ENCODE measurements at regions not wholly inside any gene's neighbourhood (a gene's known extent, or its start where the extent isn't known, plus 50 kb on each side); places are given as distances from the start of the nearest gene placed in this dataset.

DNA sequence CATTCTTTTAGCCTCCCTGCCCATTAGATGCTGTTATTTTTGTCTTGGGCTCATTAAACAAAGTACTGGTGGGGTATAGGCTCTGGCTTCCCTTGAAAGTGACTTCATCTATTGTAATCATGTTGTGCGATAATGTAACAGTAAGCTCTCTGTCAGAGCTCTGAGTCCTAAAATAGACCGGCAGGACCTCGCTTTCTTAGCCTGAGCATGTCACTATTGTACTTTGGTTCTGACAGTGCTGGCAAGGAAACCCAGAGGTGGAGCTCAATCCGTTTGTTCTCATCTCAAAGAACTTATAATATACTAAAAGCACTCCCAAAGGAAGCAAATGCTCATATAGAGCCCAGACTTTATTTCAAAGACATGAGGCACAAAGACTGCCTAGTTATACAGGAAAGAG, 339.1 kb upstream of the CCNH start:
- no peak overlapping the region for H3K27ac Mint-ChIP-seq (ENCODE audit: unreplicated experiment)
- Histone ChIP-seq H3K27me3 (ENCODE audit: insufficient read depth, low read length) (no peaks in the 10 kb centered on the region), H3K79me2 (ENCODE audit: insufficient read depth, low read length) (no peaks in the 10 kb centered on the region), H3K4me3 (ENCODE audit: insufficient read depth, low read depth, low read length) (no peak overlapping the region), H3K9ac (ENCODE audit: low read length) (no peak overlapping the region), H2AFZ (ENCODE audit: low read depth, low read length) (peak overlapping the region; percentile 30), H4K20me1 (ENCODE audit: insufficient read depth, low read length) (no peaks in the 10 kb centered on the region), H3K36me3 (ENCODE audit: insufficient read depth, low read length) (no peaks in the 10 kb centered on the region), H3K27ac (ENCODE audit: low read depth, low read length) (no peak overlapping the region), H3K9me3 (ENCODE audit: insufficient read depth, low read depth, low read length) (no peaks in the 10 kb centered on the region), H3K4me1 (ENCODE audit: insufficient read depth, low read length) (peaks cover 1% of the 10 kb centered on the region), H3K4me2 (ENCODE audit: low read length) (peak overlapping the region; percentile 39)
- no peaks in the 10 kb centered on the region for H3K9me3 Mint-ChIP-seq (ENCODE audit: unreplicated experiment)
- H3K4me1 Mint-ChIP-seq (ENCODE audit: low read depth, unreplicated experiment) = peaks cover 6% of the 10 kb centered on the region
- DNase-seq (ENCODE audit: low read depth) (no peak), FAIRE-seq (no peak)
- no peaks in the 10 kb centered on the region for H3K27me3 Mint-ChIP-seq (ENCODE audit: low read depth, unreplicated experiment)
- H3K4me3 Mint-ChIP-seq (ENCODE audit: unreplicated experiment) = no peak overlapping the region
- H3K36me3 Mint-ChIP-seq (ENCODE audit: low read depth, unreplicated experiment) = no peaks in the 10 kb centered on the region
- TF ChIP-seq, protein P1, sequence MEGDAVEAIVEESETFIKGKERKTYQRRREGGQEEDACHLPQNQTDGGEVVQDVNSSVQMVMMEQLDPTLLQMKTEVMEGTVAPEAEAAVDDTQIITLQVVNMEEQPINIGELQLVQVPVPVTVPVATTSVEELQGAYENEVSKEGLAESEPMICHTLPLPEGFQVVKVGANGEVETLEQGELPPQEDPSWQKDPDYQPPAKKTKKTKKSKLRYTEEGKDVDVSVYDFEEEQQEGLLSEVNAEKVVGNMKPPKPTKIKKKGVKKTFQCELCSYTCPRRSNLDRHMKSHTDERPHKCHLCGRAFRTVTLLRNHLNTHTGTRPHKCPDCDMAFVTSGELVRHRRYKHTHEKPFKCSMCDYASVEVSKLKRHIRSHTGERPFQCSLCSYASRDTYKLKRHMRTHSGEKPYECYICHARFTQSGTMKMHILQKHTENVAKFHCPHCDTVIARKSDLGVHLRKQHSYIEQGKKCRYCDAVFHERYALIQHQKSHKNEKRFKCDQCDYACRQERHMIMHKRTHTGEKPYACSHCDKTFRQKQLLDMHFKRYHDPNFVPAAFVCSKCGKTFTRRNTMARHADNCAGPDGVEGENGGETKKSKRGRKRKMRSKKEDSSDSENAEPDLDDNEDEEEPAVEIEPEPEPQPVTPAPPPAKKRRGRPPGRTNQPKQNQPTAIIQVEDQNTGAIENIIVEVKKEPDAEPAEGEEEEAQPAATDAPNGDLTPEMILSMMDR (IDR thresholded peaks at IDR 0.05; ENCODE audit: insufficient read depth, low read depth, low read length) = no peak
- no peak for TF ChIP-seq EZH2 (IDR thresholded peaks at IDR 0.05; ENCODE audit: insufficient read depth, low read length)

DNA sequence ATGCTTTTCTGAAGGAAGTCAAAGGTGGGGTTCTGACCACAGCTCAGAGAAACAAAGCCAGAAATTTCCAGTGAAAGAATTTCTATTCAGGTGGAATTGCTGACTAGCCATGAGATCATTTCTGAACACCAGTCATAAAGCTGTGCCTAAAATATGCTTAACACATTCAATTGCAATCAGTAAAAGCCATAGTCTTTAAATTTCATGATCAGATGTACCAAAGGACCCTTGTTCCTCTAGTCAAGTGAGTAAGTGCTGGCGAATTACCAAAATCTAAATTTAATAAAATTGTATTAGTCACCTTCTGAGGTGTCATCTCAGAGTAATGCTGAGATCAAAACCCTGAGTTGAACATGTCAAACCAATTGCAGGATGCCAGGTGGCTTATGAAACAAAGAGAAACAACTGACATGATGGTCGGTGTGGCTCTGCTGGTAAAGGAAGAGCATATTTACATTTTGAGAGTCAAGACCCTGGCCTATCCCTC, 334.2 kb upstream of the CCNH start:
- FAIRE-seq = no peak
- H3K27ac Mint-ChIP-seq (ENCODE audit: unreplicated experiment) = peak overlapping the region; percentile 21

DNA sequence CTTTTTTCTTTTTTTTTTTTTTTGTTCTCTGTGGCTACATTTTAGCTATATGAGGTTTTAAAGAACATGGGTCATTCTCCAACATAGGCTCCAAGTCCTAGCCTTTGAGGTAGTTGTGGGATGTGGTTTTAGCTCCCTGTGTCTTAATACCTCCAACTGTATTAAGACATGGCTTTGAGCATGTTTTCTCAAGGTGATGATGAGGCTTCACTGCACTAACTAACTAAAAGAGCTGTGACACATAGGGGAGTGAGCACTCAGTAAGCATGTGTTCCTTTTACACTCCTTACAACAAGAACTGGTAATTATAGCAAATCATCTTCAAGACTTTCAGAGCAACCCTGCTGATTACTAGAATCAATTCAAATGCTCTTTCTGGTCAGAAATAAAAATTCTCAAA, 333.6 kb upstream of the CCNH start:
- FAIRE-seq = no peak
- Histone ChIP-seq H3K27ac (ENCODE audit: low read depth, low read length) (peak overlapping the region; percentile 74), H3K79me2 (ENCODE audit: insufficient read depth, low read length) (no peaks in the 10 kb centered on the region), H3K4me2 (ENCODE audit: low read length) (peak overlapping the region; percentile 65), H3K4me3 (ENCODE audit: insufficient read depth, low read depth, low read length) (no peak overlapping the region), H2AFZ (ENCODE audit: low read depth, low read length) (no peak overlapping the region), H3K9ac (ENCODE audit: low read length) (peak overlapping the region; percentile 20), H3K4me1 (ENCODE audit: insufficient read depth, low read length) (peaks cover 11% of the 10 kb centered on the region), H4K20me1 (ENCODE audit: insufficient read depth, low read length) (no peaks in the 10 kb centered on the region), H3K9me3 (ENCODE audit: insufficient read depth, low read depth, low read length) (no peaks in the 10 kb centered on the region), H3K36me3 (ENCODE audit: insufficient read depth, low read length) (no peaks in the 10 kb centered on the region), H3K27me3 (ENCODE audit: insufficient read depth, low read length) (no peaks in the 10 kb centered on the region)
- Mint-ChIP-seq H3K4me3 (ENCODE audit: unreplicated experiment) (no peak overlapping the region), H3K27ac (ENCODE audit: unreplicated experiment) (no peak overlapping the region), H3K9me3 (ENCODE audit: unreplicated experiment) (no peaks in the 10 kb centered on the region), H3K36me3 (ENCODE audit: low read depth, unreplicated experiment) (no peaks in the 10 kb centered on the region), H3K27me3 (ENCODE audit: low read depth, unreplicated experiment) (no peaks in the 10 kb centered on the region), H3K4me1 (ENCODE audit: low read depth, unreplicated experiment) (peaks cover 6% of the 10 kb centered on the region)
- TF ChIP-seq, protein P1 (IDR thresholded peaks at IDR 0.05; ENCODE audit: insufficient read depth, low read depth, low read length) = no peak
- TF ChIP-seq EZH2 (IDR thresholded peaks at IDR 0.05; ENCODE audit: insufficient read depth, low read length) = no peak
- DNase-seq (ENCODE audit: low read depth) = peak; percentile 47

More for the DNA sequence above, 334.2 kb upstream of the CCNH start:
- TF ChIP-seq EZH2 (IDR thresholded peaks at IDR 0.05; ENCODE audit: insufficient read depth, low read length) = no peak
- TF ChIP-seq, protein P1 (IDR thresholded peaks at IDR 0.05; ENCODE audit: insufficient read depth, low read depth, low read length) = no peak
- H3K27me3 ChIP-seq (ENCODE audit: insufficient read depth, low read length) = no peaks in the 10 kb centered on the region
- Mint-ChIP-seq H3K4me3 (ENCODE audit: unreplicated experiment) (no peak overlapping the region), H3K36me3 (ENCODE audit: low read depth, unreplicated experiment) (no peaks in the 10 kb centered on the region), H3K4me1 (ENCODE audit: low read depth, unreplicated experiment) (peaks cover 7% of the 10 kb centered on the region), H3K27me3 (ENCODE audit: low read depth, unreplicated experiment) (no peaks in the 10 kb centered on the region), H3K9me3 (ENCODE audit: unreplicated experiment) (no peaks in the 10 kb centered on the region)
- H3K4me2 ChIP-seq (ENCODE audit: low read length) = peak overlapping the region; percentile 65
- no peaks in the 10 kb centered on the region for H3K79me2 ChIP-seq (ENCODE audit: insufficient read depth, low read length)
- DNase-seq (ENCODE audit: low read depth) = peak; percentile 74
- no peak overlapping the region for H2AFZ ChIP-seq (ENCODE audit: low read depth, low read length)
- no peak overlapping the region for H3K4me3 ChIP-seq (ENCODE audit: insufficient read depth, low read depth, low read length)
- no peak overlapping the region for H3K9ac ChIP-seq (ENCODE audit: low read length)
- no peaks in the 10 kb centered on the region for H4K20me1 ChIP-seq (ENCODE audit: insufficient read depth, low read length)
- peaks cover 11% of the 10 kb centered on the region for H3K4me1 ChIP-seq (ENCODE audit: insufficient read depth, low read length)
- H3K27ac ChIP-seq (ENCODE audit: low read depth, low read length) = peak overlapping the region; percentile 74
- H3K9me3 ChIP-seq (ENCODE audit: insufficient read depth, low read depth, low read length) = no peaks in the 10 kb centered on the region
- H3K36me3 ChIP-seq (ENCODE audit: insufficient read depth, low read length) = no peaks in the 10 kb centered on the region
